HG02571 (cell line): ENCODE measurements at regions not wholly inside any gene's neighbourhood (a gene's known extent, or its start where the extent isn't known, plus 50 kb on each side); places are given as distances from the start of the nearest gene placed in this dataset.
"Not testable (repeated sequence)": the region's sequence is repeated elsewhere in the genome, so short reads cannot be mapped to it uniquely, and the experiment has no call there.

Source experiments
- ATAC-seq: cut with Tn5 transposase; IDR thresholded peaks from one replicate; pipeline ENCODE4 v1.9.1; 2021; ENCODE audit warnings: mild to moderate bottlenecking, moderate library complexity; ENCODE audit not compliant: unreplicated experiment

DNA sequence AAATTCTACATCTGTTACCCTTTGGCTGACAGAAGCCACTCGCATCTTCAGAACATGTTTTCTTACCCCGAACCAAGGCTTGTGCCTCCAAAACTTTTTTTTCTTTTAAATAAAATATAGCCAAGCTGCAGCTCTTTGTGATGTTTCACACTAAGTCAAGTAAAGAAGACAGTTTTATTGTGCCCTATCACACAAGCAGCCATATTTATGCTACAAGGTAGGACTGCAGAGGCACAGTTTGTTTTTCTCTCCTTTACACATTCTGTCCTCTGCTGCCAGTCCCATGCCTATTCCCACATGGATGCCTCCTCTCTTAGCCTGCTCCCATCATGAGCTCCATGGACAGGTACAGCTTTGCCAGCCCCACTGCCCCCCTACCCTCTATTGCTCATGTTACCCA is 219.6 kb upstream of the THUMPD2 start:
- ATAC-seq = no peak

DNA sequence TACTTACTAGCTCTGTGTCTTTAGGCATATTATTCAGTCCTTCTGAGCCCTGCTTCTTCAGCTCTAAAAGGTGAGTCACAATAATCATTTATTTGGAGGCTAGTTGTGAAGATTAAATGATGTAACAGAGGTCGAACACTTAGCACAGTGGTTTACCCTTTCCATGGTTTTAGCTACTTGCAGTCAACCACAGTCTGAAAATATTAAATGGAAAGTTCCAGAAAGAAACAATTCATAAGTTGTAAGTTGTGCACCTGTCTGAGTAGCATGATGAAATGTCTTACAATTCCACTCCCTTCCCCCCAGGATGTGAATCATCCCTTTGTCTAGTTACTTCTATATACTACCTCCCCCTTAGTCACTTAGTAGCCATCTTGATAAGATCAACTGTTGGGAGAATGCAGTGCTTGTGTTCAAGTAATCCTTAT is 217.6 kb upstream of the THUMPD2 start:
- no peak for ATAC-seq

DNA sequence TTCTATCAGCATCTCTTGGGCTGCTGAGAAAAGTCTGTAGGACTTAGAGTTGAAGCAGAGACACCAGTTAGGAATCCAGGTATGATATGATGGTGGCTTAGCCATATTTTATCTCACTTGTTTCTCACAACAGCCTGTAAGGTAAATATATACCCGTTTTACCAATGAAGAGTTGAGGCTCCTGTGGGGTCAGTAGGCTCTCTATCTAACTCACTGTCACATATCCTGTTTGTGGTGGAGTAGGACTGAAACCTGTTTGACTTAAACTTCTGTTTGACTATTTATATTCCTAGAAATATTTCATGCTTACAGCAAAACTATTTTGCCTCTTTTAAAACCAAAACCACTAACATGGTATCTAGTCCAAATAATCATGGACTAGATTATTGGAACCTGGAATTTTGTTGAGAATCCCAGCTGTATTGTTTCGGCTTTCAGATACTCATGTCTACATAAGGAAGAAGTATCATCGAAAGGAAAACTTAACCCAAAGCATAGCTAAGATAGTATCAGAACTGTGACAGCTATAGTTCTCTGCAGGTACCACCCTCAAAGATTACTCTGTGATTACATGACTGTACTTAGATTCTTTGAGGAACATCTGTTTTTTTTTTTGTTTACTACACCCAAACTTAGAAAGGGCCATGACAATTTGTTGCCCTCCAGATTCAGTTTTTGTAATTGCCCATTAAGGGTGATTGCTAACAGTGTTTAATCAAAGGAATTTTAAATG is 216.1 kb upstream of the THUMPD2 start:
- ATAC-seq = no peak

DNA sequence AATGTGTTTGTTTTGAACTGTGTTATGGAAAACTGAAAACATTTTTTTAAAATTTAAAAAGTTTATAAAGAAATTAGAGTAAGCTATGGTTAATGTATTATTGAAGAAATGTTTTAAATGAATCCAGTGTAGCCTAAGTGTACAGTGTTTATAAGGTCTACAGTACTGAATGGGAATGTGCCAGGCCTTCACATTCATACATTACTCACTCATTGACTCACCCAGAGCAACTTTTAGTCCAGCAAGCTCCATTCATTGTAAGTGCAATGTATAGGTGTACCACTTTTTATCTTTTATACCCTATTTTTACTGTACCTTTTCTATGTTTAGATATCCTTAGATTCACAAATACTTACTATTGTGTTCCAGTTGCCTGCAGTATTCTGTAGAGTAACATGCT is 215.1 kb upstream of the THUMPD2 start:
- ATAC-seq = no peak

DNA sequence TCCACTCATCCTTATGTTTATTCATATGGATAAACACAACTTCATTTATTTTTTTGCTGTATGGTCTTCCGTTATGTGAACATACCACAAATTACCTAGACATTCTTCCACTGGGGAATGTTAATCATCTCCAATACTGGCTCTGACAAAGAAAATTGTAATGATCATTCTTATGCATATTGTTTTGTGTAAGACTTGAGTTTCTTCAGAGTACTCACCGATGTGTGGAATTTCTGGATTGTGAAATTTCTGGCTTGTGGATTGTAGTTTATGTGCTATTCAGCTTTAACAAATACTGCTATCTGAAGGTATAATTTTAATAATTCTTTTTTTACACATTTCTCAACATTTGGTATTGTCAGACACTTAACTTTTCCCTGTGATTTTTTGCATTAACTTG is 212.2 kb upstream of the THUMPD2 start:
- no peak for ATAC-seq

DNA sequence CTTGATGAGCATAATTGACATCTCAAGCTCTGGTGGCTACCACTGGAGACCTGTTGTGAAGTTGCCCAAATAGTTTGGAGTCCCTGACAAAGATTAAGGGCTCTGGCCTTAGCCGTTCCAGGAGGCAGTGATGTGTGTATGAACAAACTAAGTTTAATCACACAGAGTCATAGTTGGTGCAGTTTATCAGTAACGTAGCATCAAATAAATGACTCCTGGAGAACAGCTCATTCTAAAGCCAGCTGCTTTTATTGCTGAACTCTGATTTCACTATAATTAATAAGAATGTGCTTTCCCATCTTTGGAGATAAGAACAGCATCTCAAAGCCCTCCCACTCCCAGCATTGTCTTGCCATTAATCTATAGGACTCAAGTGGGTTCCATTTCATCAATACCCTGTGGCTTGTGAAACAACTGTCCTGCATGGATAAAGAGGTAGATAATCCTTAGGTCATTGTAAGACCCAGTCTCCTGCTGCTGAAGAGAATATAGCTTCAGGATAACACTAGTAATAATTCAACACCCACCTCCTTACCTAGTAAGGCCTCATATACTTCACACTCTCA is 211.4 kb upstream of the THUMPD2 start:
- ATAC-seq = no peak

DNA sequence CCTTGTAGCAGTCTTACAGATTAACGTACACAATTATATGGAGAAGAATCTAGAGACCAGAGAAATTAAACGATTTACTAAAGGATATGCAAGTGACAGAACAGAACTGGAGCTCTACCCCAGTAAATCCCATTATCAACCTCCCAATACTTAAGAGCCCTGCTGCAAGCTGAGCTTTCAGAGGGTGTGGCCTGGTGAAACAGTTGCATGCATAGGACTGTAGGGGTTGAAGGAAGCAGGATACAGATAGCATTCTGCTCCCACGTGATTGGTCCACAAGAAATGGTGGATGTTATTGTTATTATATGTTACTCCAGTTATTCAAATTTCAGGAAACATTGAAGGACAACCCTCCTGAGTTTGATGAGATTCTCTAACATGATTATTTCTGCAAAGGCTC is 210.8 kb upstream of the THUMPD2 start:
- ATAC-seq = no peak

DNA sequence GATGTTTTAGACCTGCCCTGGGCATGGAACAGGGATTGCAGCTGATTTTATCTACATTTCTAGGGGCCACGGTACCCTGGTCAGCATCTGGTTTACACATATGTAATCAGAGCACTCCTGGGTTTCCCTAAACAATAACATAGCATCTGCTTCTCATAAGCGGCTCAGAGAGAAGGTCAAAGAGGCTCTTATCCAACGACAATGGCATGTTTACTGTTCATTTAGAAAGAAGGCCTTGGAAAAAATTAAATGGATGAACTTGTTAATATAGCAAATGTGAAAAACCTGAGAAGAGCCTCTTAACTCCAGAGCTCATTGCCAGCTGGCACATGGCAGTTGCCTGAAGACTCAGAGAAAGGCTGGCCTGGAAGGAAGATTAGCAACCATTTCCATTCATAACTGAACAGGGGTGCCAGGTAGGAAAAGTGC is 202.8 kb upstream of the THUMPD2 start:
- ATAC-seq = no peak

DNA sequence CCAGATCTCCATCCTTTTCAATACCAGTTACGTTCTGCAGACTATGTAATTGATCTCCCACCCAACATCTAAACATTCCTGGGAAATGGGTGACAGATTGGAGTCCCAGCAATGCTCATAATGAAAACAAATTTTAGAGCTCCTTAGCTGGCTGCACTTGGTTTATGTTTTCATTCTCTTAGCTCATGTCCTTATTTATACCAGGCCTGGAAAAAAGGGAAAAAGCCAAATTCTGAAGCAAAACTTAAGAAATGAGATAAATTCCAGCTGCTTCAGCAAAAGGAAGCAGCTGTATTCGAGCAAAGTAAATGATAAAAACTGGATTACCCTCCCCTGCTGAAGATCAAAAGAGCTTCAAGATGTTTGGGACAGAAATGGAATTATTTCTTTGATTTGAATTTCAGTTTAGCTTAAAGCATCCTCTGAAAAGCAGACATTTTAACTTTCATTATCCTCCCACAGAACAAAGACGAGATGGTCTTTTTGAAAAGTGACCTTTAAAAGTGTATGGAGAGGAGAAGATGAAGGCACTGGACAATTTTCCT is 196.5 kb upstream of the THUMPD2 start:
- no peak for ATAC-seq

DNA sequence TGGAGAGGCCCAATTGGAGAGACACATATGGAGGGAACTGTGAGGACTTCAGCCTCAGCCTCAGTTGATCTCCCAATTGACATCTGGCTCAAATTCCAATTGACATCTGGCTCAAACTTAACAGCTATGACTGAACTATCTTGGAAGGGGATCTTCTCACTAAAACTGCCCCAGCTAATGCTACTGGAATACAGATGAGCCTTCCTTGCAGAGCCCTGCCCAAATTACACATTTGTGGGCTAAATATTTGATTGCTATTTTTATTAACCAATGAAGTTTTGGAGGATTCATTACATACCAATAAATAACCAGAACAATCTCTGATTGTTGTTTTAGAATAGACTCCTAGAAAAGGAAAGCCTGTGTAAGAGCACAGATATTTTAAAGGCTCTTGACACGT is 189.0 kb upstream of the THUMPD2 start:
- ATAC-seq = no peak

DNA sequence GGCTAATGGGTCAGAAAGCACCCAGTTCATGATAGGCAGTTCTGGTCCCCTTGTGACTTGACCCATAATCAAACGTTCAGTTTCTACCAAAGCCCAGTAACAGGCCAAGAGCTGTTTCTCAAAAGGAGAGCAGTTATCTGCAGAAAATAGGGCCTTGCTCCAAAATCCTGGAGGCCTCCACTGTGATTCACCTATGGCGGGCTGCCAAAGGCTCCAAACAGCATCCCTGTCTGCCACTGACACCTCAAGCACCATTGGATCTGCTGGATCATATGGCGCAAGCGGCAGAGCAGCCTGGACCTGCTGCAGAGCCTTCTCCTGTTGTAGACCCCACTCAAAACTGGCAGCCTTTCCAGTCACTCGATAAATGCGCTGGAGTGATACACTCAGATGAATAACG is 181.6 kb upstream of the THUMPD2 start:
- ATAC-seq = not testable (repeated sequence)

DNA sequence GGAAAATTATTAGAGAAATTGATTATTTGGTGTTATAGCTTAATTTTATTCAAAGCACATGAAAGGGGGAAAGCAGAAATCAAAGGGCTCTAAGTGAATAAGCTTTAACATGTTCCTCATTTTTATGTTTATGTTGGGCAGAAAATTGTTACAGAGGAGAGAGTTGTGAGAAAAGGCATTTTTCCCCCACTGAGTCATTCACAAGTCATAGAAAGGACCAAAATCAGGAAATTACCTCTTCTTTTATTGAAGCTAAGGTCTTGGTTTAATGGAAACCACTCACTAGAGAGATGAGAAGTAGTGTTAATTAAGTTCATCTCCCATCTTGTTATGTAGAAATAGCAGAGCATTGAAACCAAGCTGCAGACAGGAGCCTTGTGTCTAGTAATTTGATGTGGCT is 175.3 kb upstream of the THUMPD2 start:
- ATAC-seq = no peak

DNA sequence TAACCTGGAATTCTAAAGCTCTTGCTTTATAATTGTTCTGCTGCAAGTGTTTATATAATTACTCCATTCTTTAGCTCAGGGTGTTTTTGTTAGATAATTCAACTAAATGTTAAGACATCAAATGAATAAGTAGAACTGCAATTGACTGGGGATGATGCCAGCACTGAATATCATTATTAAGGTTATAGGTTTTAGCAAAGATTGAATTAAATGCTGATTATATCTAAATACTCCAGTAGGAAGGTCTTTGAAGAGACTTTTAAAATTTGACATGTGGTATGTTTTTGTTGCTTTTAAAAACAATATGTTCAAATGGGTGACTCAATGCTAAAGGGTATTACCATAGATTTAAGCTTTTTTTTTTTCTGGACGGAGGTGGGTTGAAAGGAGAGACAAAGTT is 170.1 kb upstream of the THUMPD2 start:
- no peak for ATAC-seq

DNA sequence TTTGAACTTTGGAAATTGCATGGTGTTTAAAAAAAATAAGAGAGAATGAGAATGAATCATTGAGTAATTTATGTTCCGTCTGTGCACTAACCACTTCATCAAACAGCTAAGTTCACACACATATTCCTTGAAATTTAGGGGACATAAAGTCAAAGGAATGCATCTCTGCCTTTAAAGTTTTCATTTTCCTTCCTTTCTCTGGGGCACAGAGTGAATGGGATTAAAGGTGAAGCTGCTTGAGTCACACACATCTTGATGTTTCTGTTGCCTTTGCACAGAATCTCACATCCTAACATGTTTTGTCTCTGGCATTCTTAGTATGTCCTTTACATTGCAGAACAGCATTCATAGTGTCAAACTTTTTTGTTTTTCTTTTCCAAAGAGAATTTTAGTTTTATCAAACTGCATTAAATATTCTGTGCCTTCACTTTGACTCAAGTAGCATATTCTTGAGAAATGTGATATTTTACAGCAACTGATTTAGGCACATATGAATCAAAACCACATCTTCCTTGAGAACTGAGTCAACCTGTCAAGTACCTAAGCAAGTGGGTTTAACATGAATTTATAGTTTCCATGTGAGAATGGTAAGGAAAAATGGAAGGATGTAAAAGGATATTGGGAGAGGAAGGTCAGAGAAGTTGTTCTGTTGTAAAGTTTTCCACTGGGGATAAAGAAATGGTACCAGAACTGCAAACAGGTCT is 169.1 kb upstream of the THUMPD2 start:
- ATAC-seq = no peak

DNA sequence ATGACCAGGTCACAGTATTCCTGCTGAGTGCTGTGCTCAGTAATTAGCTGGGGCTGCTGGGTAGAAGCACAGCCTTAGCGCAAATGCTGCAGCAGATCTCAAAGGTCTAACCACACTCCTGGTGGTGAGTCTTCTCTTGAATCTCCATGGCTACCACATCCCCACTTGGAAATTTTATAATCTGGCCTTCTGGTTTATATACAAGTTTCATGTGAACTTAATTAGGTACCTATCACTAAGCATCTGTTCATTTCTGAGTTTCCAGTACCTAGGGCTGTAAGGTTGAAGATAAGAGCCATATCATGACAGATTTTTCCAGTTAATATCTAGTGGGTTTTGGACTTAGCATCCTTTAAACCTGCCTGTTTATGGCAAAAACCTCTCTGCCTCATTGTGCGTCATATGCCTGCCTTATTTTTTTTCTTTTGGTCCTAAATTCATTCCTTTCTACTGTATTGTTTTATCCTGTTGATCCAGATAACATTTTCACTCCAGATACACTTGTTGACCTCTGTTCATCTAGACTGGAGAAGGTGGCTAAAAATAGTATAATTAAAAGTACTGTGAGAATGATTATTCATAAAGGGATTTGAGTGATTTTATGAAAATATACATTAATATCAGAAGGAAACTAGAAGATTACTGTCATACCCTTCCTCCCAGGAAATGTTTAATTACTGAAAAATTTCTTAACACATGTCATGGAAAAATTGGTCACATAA is 168.4 kb upstream of the THUMPD2 start:
- no peak for ATAC-seq

DNA sequence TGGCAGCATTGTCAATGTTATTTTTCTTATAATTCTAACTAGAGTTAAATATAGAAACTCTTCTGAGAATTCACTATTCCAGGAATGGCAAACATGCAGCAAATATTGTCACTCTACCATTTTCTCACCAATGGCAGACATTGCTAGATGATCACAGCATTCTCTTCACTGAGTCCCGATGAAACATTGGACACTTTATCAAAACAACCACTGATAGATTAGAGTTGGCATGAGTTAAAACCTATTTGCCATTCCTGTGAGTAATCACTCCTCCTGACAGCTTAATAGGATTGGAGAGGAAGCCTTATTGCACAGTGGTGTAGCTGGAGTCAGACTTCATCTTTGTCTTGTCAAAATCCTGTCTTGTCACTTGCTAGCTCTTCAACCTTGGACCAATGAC is 163.9 kb upstream of the THUMPD2 start:
- no peak for ATAC-seq

DNA sequence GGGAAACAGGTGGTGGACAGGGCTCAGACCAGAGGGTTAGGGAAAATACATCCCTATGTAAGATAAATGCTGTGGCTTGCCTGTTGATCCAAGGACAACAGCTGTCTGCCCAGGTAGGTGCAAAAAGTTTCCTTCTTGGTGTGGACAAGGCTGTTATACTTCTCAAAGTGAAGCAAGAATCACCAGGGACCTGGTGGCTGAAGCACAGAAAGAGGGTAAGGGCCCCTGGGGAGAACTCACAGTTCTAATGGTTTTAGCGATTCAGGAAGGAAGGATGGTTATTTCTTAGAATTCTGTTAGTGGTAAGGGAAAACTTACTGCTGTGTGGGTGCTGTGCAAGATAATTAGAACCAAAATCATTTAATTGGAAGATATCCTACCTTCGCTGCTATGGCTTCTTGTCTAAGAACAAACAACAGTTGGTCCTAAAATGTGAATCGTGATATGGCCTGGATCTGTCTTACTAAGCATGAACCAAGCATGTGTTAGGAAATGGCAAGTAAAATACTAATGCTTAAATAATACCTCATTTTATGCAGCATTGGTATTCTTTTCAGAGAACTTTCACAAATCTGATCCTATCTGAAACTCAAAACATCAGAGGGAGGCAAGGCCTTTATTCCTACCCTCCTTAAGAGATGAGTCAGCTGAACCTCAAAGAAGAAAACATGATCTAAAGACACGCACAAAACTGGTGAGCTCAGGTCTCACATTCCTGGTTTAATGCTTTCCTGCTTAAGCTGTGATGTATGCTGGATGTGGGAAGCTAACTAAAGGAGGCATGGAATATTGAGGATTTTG is 159.2 kb upstream of the THUMPD2 start:
- no peak for ATAC-seq

DNA sequence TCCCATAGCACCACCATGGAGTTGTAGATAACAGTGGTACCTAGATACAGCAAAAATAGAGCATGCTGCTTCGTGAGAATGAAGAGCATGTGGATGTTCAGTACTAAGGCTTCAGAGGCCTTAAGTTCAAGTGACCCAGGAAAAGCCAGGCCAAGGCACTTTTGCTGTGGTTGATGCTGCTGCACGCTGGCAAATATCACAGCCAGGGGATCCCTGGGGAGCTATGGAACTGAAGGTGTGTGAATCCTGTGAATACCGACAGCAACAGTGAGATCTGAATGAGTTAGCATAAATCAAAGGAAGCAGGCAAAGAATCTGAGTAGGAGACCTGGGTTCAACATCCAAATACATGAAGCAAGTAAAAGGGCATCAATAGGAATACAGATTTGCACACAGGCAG is 158.6 kb upstream of the THUMPD2 start:
- no peak for ATAC-seq

DNA sequence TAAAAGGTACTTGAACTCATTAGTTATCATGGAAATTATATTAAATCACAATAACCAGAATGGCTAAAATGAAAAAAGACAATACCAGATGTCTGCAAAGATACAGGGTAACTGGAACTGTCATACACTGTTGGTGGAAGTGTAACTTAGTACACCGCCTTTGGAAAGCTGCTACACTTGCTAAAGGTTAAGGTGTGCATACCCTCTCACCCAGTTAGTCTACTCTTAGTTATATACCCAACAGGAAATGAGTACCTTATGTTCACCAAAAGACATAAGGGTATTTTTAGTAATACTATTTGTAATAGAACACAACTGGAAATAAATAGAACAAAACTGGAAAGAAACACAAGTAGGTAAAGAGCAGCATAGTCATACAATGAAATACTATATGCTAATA is 155.8 kb upstream of the THUMPD2 start:
- ATAC-seq = no peak

DNA sequence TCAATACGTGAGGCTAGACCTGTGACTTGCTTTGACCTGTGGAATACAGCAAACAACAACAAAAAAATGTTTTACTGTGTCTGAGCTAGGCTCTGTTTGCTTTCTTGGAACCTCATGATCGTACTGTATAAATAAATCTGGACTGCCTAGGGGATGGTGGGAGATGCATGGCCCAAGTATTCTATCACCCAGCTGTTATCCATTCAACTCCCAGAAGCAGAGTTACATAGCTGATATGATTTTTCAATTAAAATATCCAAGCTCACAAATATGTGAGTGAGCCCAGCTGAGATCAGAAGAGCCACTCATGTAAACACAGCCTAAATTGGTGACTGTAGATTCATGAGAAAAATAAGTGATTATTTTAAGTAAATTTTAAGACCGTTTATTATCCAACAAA is 154.1 kb upstream of the THUMPD2 start:
- ATAC-seq = no peak

DNA sequence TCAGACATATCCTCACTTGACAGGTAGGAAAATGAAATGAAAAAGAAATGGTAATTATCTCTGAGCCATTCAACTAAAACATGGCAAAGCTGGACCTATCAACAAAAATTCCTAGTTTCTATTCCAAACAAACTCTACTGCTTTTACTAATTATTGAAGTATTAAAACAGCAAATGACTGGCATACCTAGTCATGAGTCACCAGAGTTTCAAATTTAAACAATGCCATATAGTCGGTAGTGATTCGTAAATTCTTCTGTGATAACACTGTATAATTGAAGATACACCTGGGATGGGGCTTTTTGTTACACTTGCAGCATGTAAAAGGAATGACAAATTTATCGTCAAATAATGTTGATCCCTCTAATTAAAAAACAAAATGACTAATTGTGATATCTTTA is 153.1 kb upstream of the THUMPD2 start:
- no peak for ATAC-seq
